H1 (cell line): ENCODE measurements at regions not wholly inside any gene's neighbourhood (a gene's known extent, or its start where the extent isn't known, plus 50 kb on each side); places are given as distances from the start of the nearest gene placed in this dataset.

ENCODE experiments used
- CTCF ChIA-PET: fragments of 300-600 bp; sonication (Branson Sonifier 250); formaldehyde crosslinking; loops from one replicate; lab custom pipeline; 2021; ENCODE audit not compliant: partially characterized antibody; lab: Charles Lee
- POLR2A ChIA-PET: fragments of 300-600 bp; sonication (Branson Sonifier 250); formaldehyde crosslinking; loops from one replicate; lab custom pipeline; 2021; ENCODE audit warnings: inconsistent platforms; ENCODE audit not compliant: partially characterized antibody; lab: Charles Lee
- DNase-seq, 2 experiments: peaks; one replicate each; pipeline versions ENCODE4 v3.0.0 to v3.0.0-alpha.2; 2010 to 2022; ENCODE audit warnings: low spot score in 2 of 2, low read depth in 1 of 2, mixed read lengths in 1 of 2
- FAIRE-seq: peaks from 2 replicates; lab custom pipeline; 2011; peaks lifted over from hg19 to GRCh38; lab: Jason Lieb, UNC
- H2AFZ ChIP-seq: 2 replicates; pipeline ENCODE4 v1.8.1; 2012; ENCODE audit warnings: low read length, inconsistent platforms
- H2AK5ac ChIP-seq: 2 replicates; pipeline ENCODE4 v1.6.1; 2013; ENCODE audit warnings: low read depth, low read length
- H2BK120ac ChIP-seq: replicated peaks from 2 replicates; pipeline ENCODE3; 2013; ENCODE audit warnings: low read depth, low read length, inconsistent platforms
- H2BK12ac ChIP-seq: 2 replicates; pipeline ENCODE4 v1.6.1; 2013; ENCODE audit warnings: low read depth, low read length
- H2BK15ac ChIP-seq: 2 replicates; pipeline ENCODE4 v1.6.1; 2013; ENCODE audit warnings: low read length
- H2BK20ac ChIP-seq: 2 replicates; pipeline ENCODE4 v1.6.1; 2013; ENCODE audit warnings: low read length
- H2BK5ac ChIP-seq: 2 replicates; pipeline ENCODE4 v1.6.1; 2013; ENCODE audit warnings: low read depth, low read length
- H3K14ac ChIP-seq: 2 replicates; pipeline ENCODE4 v1.6.1; 2013; ENCODE audit warnings: inconsistent platforms; ENCODE audit not compliant: insufficient read length
- H3K18ac ChIP-seq: 2 replicates; pipeline ENCODE4 v1.6.1; 2013; ENCODE audit warnings: low read length; ENCODE audit errors: extremely low read depth
- H3K23ac ChIP-seq: 2 replicates; pipeline ENCODE4 v1.6.1; 2013; ENCODE audit warnings: inconsistent platforms; ENCODE audit not compliant: insufficient read length
- H3K23me2 ChIP-seq: 2 replicates; pipeline ENCODE4 v1.6.1; 2013; ENCODE audit warnings: low read depth, low read length
- H3K27ac ChIP-seq: 2 replicates; pipeline ENCODE4 v1.6.1; 2011; ENCODE audit warnings: low read depth, low read length, inconsistent platforms
- H3K27me3 ChIP-seq, 4 experiments: replicated peaks in 1 of 4; 1 replicate in 1 of 4; 2 replicates in 3 of 4; pipeline versions ENCODE4 v1.6.1 to v1.8.1; 2011 to 2013; ENCODE audit warnings: low read length in 3 of 4, mild to moderate bottlenecking in 3 of 4, inconsistent platforms in 2 of 4, mixed read lengths in 2 of 4, moderate library complexity in 1 of 4; ENCODE audit not compliant: control insufficient read depth in 3 of 4, insufficient read depth in 3 of 4; ENCODE audit errors: extremely low read depth in 1 of 4
- H3K36me3 ChIP-seq, 4 experiments: 2 replicates each; pipeline versions ENCODE4 v1.6.1 to v1.8.1; 2011 to 2013; ENCODE audit warnings: mild to moderate bottlenecking in 4 of 4, low read length in 3 of 4, moderate library complexity in 2 of 4, control low read depth in 1 of 4, inconsistent platforms in 1 of 4; ENCODE audit not compliant: insufficient read depth in 4 of 4, control insufficient read depth in 2 of 4
- H3K4ac ChIP-seq: replicated peaks from 2 replicates; pipeline ENCODE3; 2013; ENCODE audit warnings: low read length, low read depth, mixed read lengths, inconsistent platforms; ENCODE audit not compliant: insufficient read length
- H3K4me1 ChIP-seq, 4 experiments: replicated peaks in 1 of 4; 1 replicate in 1 of 4; 2 replicates in 3 of 4; pipeline versions ENCODE4 v1.6.1 to v1.8.1; 2011 to 2013; ENCODE audit warnings: low read length in 3 of 4, inconsistent platforms in 2 of 4, mixed read lengths in 1 of 4; ENCODE audit not compliant: insufficient read depth in 4 of 4, control insufficient read depth in 3 of 4
- H3K4me2 ChIP-seq, 2 experiments: 2 replicates each; pipeline versions ENCODE4 v1.6.1 to v1.8.1; 2011 to 2013; ENCODE audit warnings: low read depth in 2 of 2, low read length in 2 of 2, control low read depth in 1 of 2, inconsistent platforms in 1 of 2, mild to moderate bottlenecking in 1 of 2; ENCODE audit not compliant: insufficient read depth in 1 of 2
- H3K4me3 ChIP-seq, 4 experiments: fragments of 200-600, 300-600 bp in 1 of 4; sonication (generic), shearing (Covaris generic), sonication (Bioruptor Twin) in 1 of 4; 2 replicates each; pipeline versions ENCODE4 v1.5.1 to v1.8.1; 2011 to 2016; ENCODE audit warnings: low read length in 4 of 4, low read depth in 3 of 4, control low read depth in 2 of 4, inconsistent platforms in 2 of 4, mild to moderate bottlenecking in 2 of 4, mixed read lengths in 1 of 4, moderate library complexity in 1 of 4; ENCODE audit not compliant: insufficient read depth in 2 of 4; ENCODE audit errors: extremely low read depth in 1 of 4
- H3K56ac ChIP-seq: replicated peaks from 2 replicates; pipeline ENCODE3; 2013; ENCODE audit warnings: low read depth, mild to moderate bottlenecking, mixed read lengths, low read length, inconsistent platforms; ENCODE audit not compliant: insufficient read length
- H3K79me1 ChIP-seq: 2 replicates; pipeline ENCODE4 v1.6.1; 2013; ENCODE audit warnings: low read depth, low read length, control low read depth
- H3K79me2 ChIP-seq, 2 experiments: 2 replicates each; pipeline versions ENCODE4 v1.6.1 to v1.8.1; 2012 to 2013; ENCODE audit warnings: low read length in 2 of 2, mild to moderate bottlenecking in 2 of 2, inconsistent platforms in 1 of 2; ENCODE audit not compliant: insufficient read depth in 2 of 2, control insufficient read depth in 1 of 2
- H3K9ac ChIP-seq, 4 experiments: replicated peaks in 1 of 4; 1 replicate in 1 of 4; 2 replicates in 3 of 4; pipeline versions ENCODE4 v1.6.1 to v1.8.1; 2011 to 2013; ENCODE audit warnings: low read depth in 3 of 4, low read length in 3 of 4, control low read depth in 2 of 4, mild to moderate bottlenecking in 2 of 4, moderate library complexity in 2 of 4, inconsistent platforms in 1 of 4; ENCODE audit errors: extremely low read depth in 1 of 4
- H3K9me3 ChIP-seq, 2 experiments: 2 replicates each; pipeline versions ENCODE4 v1.6.1 to v1.8.1; 2012 to 2013; ENCODE audit warnings: mild to moderate bottlenecking in 2 of 2, moderate library complexity in 2 of 2, control low read depth in 1 of 2, inconsistent platforms in 1 of 2, low read depth in 1 of 2, low read length in 1 of 2, mixed read lengths in 1 of 2; ENCODE audit not compliant: insufficient read depth in 2 of 2
- H4K20me1 ChIP-seq, 2 experiments: replicated peaks in 1 of 2; 2 replicates each; pipeline versions ENCODE3 to v1.8.1; 2011 to 2013; ENCODE audit warnings: inconsistent platforms in 2 of 2, low read length in 2 of 2, mild to moderate bottlenecking in 1 of 2; ENCODE audit not compliant: insufficient read depth in 2 of 2, control insufficient read depth in 1 of 2
- H4K5ac ChIP-seq: 2 replicates; pipeline ENCODE4 v1.6.1; 2013; ENCODE audit warnings: low read length, low read depth, mixed read lengths, inconsistent platforms; ENCODE audit not compliant: insufficient read length
- H4K8ac ChIP-seq: 2 replicates; pipeline ENCODE4 v1.8.0; 2013; ENCODE audit warnings: mild to moderate bottlenecking, moderate library complexity, low read length, inconsistent platforms; ENCODE audit not compliant: insufficient read depth; ENCODE audit errors: extremely low read depth
- H4K91ac ChIP-seq: replicated peaks from 2 replicates; pipeline ENCODE3; 2013; ENCODE audit warnings: low read length, mixed read lengths, inconsistent platforms; ENCODE audit not compliant: insufficient read length
- CREB1 ChIP-seq: IDR thresholded peaks from 2 replicates; pipeline ENCODE4 v1.6.1; 2012; ENCODE audit warnings: inconsistent platforms
- MAFK ChIP-seq: IDR thresholded peaks from 2 replicates; pipeline ENCODE4 v1.6.1; 2012; ENCODE audit warnings: low read depth, mild to moderate bottlenecking, improper control_type of control experiment, low read length
- POU5F1 ChIP-seq: IDR thresholded peaks from 2 replicates; pipeline ENCODE4 v1.6.1; 2011; ENCODE audit warnings: low read depth, mild to moderate bottlenecking, low read length, moderate library complexity
- SRF ChIP-seq: IDR thresholded peaks from 2 replicates; pipeline ENCODE4 v1.6.1; 2011; ENCODE audit warnings: mild to moderate bottlenecking, low read depth, low read length, moderate library complexity
- WGBS, 2 experiments: shearing (Covaris generic) in 1 of 2; methylation state at CpG; one replicate each; pipeline versions ENCODE4 v1.1.6 to v1.1.7; 2013 to 2015; ENCODE audit warnings: low lambda C conversion rate in 2 of 2, mixed read lengths in 2 of 2, inconsistent platforms in 1 of 2, low coverage in 1 of 2, missing lambda C conversion rate in 1 of 2; ENCODE audit not compliant: insufficient replicate concordance in 2 of 2, insufficient coverage in 1 of 2, insufficient read length in 1 of 2; ENCODE audit errors: extremely low coverage in 1 of 2, missing lambda C conversion rate in 1 of 2; 5-methylcytosine and 5-hydroxymethylcytosine counted together
- TF ChIP-seq, protein P1 (sequence below), 3 experiments: IDR thresholded peaks; 1 replicate in 2 of 3; 2 replicates in 1 of 3; pipeline versions ENCODE4 v1.5.1 to v1.6.1; 2011; ENCODE audit warnings: low read length in 3 of 3, mild to moderate bottlenecking in 3 of 3, inconsistent platforms in 2 of 3, low read depth in 1 of 3, moderate library complexity in 1 of 3; ENCODE audit not compliant: insufficient read depth in 1 of 3; ENCODE audit errors: control extremely low read depth in 1 of 3
- TF ChIP-seq, protein P2 (sequence below): IDR thresholded peaks from 2 replicates; pipeline ENCODE4 v1.6.1; 2011; ENCODE audit warnings: low read depth, mild to moderate bottlenecking, low read length; ENCODE audit not compliant: insufficient read depth

DNA sequence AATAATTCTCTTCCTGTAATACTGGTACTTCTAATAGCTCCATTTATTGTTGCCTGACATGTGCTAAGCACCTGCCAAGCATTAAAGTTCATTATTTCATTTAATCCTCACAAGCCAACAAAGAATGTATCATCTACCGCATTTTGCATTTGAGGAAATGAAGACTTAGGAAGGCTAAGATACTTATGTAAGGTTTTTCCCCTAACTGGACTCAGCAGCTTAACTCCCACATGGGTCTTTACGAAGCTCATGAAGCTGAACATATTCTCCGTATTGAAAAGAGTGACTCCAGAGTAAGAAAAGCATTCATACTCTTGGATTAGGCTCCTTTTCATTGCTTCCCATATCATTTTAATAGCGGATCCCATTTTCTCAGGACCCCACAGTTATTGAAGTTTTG, 155.7 kb upstream of the TMEM72 start:
- no peaks in the 10 kb centered on the region for H3K9me3 ChIP-seq
- no peak overlapping the region for H3K56ac ChIP-seq
- H3K23me2 ChIP-seq = peaks cover 2% of the 10 kb centered on the region; the same call in 1 of the 2 replicates
- TF ChIP-seq, protein P1, sequence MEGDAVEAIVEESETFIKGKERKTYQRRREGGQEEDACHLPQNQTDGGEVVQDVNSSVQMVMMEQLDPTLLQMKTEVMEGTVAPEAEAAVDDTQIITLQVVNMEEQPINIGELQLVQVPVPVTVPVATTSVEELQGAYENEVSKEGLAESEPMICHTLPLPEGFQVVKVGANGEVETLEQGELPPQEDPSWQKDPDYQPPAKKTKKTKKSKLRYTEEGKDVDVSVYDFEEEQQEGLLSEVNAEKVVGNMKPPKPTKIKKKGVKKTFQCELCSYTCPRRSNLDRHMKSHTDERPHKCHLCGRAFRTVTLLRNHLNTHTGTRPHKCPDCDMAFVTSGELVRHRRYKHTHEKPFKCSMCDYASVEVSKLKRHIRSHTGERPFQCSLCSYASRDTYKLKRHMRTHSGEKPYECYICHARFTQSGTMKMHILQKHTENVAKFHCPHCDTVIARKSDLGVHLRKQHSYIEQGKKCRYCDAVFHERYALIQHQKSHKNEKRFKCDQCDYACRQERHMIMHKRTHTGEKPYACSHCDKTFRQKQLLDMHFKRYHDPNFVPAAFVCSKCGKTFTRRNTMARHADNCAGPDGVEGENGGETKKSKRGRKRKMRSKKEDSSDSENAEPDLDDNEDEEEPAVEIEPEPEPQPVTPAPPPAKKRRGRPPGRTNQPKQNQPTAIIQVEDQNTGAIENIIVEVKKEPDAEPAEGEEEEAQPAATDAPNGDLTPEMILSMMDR (IDR thresholded peaks at IDR 0.05; ENCODE audit: control extremely low read depth in 1 of 3, insufficient read depth in 1 of 3, low read depth in 1 of 3, low read length in 3 of 3) = no peak
- TF ChIP-seq CREB1 (no peak), MAFK (no peak), SRF (no peak), POU5F1 (no peak)
- TF ChIP-seq, protein P2, sequence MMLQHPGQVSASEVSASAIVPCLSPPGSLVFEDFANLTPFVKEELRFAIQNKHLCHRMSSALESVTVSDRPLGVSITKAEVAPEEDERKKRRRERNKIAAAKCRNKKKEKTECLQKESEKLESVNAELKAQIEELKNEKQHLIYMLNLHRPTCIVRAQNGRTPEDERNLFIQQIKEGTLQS = no peak
- TF ChIP-seq, all 59 proteins: peak for 0
- ChIA-PET CTCF (interaction anchor here (1.7 kb wide), 1 partner anchor 20 kb away, joined by 5 read pairs; no protein-coding TSS in a partner anchor), POLR2A (no interaction called here)
- no peak overlapping the region for H3K4me3 ChIP-seq
- H3K18ac ChIP-seq = no peak overlapping the region
- H3K79me2 ChIP-seq = no peaks in the 10 kb centered on the region
- DNase-seq (no peak), FAIRE-seq (no peak)
- no peak overlapping the region for H3K4ac ChIP-seq
- no peaks in the 10 kb centered on the region for H3K27me3 ChIP-seq
- peaks cover 0 to 2% of the 10 kb centered on the region in 2 experiments for H4K20me1 ChIP-seq
- H3K36me3 ChIP-seq = no peaks in the 10 kb centered on the region
- no peaks in the 10 kb centered on the region for H3K79me1 ChIP-seq
- no peak overlapping the region for H3K4me2 ChIP-seq
- H2BK5ac ChIP-seq = no peak overlapping the region
- no peak overlapping the region for H4K8ac ChIP-seq
- H2AK5ac ChIP-seq = no peak overlapping the region
- no peak overlapping the region for H4K91ac ChIP-seq
- H3K23ac ChIP-seq = no peak overlapping the region
- H3K14ac ChIP-seq = no peak overlapping the region
- H2BK120ac ChIP-seq = no peak overlapping the region
- H2AFZ ChIP-seq = no peak overlapping the region
- H4K5ac ChIP-seq = no peak overlapping the region
- H2BK12ac ChIP-seq = no peak overlapping the region
- peaks cover 0 to 3% (median 0%) of the 10 kb centered on the region in 4 experiments; a peak in 1 of 7 replicates for H3K4me1 ChIP-seq
- H2BK15ac ChIP-seq = no peak overlapping the region
- no peak overlapping the region for H2BK20ac ChIP-seq
- no peak overlapping the region for H3K27ac ChIP-seq
- no peak overlapping the region for H3K9ac ChIP-seq
- WGBS, 2 experiments = 99% methylated on average over 4 of the region's 4 CpGs; no CpG with 5 or more reads in 1 of the 2 experiments
